Gastrocnemius medialis (tissue), 4 donors: ENCODE measurements at regions not wholly inside any gene's neighbourhood (a gene's known extent, or its start where the extent isn't known, plus 50 kb on each side); places are given as distances from the start of the nearest gene placed in this dataset.

ENCODE experiments used
- CTCF ChIP-seq, 5 experiments: fragments of 450-650 bp in 3 of 5; fragments of 200-600 bp in 2 of 5; sonication (generic) in 2 of 5; IDR thresholded peaks in 4 of 5; conservative IDR thresholded peaks in 1 of 5; 1 replicate in 4 of 5; 2 replicates in 1 of 5; pipeline ENCODE4 v1.5.1; 2016 to 2019; ENCODE audit warnings: antibody characterized with exemption in 5 of 5, mild to moderate bottlenecking in 3 of 5, moderate library complexity in 3 of 5
- POLR2A ChIP-seq, 2 donors: fragments of 450-650 bp; IDR thresholded peaks; one replicate each; pipeline ENCODE4 v1.6.1; 2017; ENCODE audit warnings: antibody characterized with exemption in 2 of 2, mild to moderate bottlenecking in 2 of 2, moderate library complexity in 2 of 2

GRCh38 chr2:56985609-56986008 is 801.8 kb downstream of the CCDC85A start:
- TF ChIP-seq CTCF (IDR thresholded peaks at IDR 0.05 in 4 of 5, conservative IDR thresholded peaks at IDR 0.05 in 1 of 5) (no peak), POLR2A (IDR thresholded peaks at IDR 0.05) (no peak)
